Kidney tubule cell (primary cell): ENCODE measurements at regions not wholly inside any gene's neighbourhood (a gene's known extent, or its start where the extent isn't known, plus 50 kb on each side); places are given as distances from the start of the nearest gene placed in this dataset.
"Not testable (repeated sequence)": the region's sequence is repeated elsewhere in the genome, so short reads cannot be mapped to it uniquely, and the experiment has no call there.

Source experiments
- DNase-seq: peaks from one replicate; pipeline ENCODE4 v3.0.0-alpha.2; 2018; ENCODE audit warnings: low spot score

GRCh38 chr5:82603033-82603987 lies 325.2 kb upstream of the RPS23 start:
- DNase-seq: peak; percentile 42

- DNase-seq: no peak
Measured at GRCh38 chr5:82601861-82602260, 323.7 kb upstream of the RPS23 start.

- peak; percentile 72 for DNase-seq
Measured at GRCh38 chr5:82601077-82601476, 322.9 kb upstream of the RPS23 start.

- no peak for DNase-seq
Measured at GRCh38 chr5:82599692-82600091, 321.5 kb upstream of the RPS23 start.

GRCh38 chr5:82599030-82599429 lies 320.9 kb upstream of the RPS23 start:
- no peak for DNase-seq

GRCh38 chr5:82597437-82597836 lies 319.3 kb upstream of the RPS23 start:
- DNase-seq: no peak

- DNase-seq: no peak
Measured at GRCh38 chr5:82596451-82596850, 318.3 kb upstream of the RPS23 start.

GRCh38 chr5:82595113-82595512 lies 317.0 kb upstream of the RPS23 start:
- DNase-seq: no peak

- peak; percentile 25 for DNase-seq
Measured at GRCh38 chr5:82594097-82594496, 315.9 kb upstream of the RPS23 start.

GRCh38 chr5:82593481-82593880 lies 315.3 kb upstream of the RPS23 start:
- peak; percentile 14 for DNase-seq

GRCh38 chr5:82591021-82591515 lies 312.9 kb upstream of the RPS23 start:
- DNase-seq: peak; percentile 48

- DNase-seq: no peak
Measured at GRCh38 chr5:82590112-82590511, 312.0 kb upstream of the RPS23 start.

- DNase-seq: peak; percentile 8
Measured at GRCh38 chr5:82586661-82587310, 308.6 kb upstream of the RPS23 start.

GRCh38 chr5:82586181-82586580 lies 308.0 kb upstream of the RPS23 start:
- DNase-seq: no peak

GRCh38 chr5:82584631-82585030 lies 306.5 kb upstream of the RPS23 start:
- DNase-seq: no peak

- DNase-seq: not testable (repeated sequence)
Measured at GRCh38 chr5:82583331-82583730, 305.2 kb upstream of the RPS23 start.

GRCh38 chr5:82564963-82565362 lies 286.8 kb upstream of the RPS23 start:
- peak; percentile 24 for DNase-seq

GRCh38 chr5:82563745-82564144 lies 285.6 kb upstream of the RPS23 start:
- no peak for DNase-seq

- DNase-seq: no peak
Measured at GRCh38 chr5:82562696-82563240, 284.6 kb upstream of the RPS23 start.

- no peak for DNase-seq
Measured at GRCh38 chr5:82561797-82562196, 283.6 kb upstream of the RPS23 start.

- peak; percentile 30 for DNase-seq
Measured at GRCh38 chr5:82560969-82561368, 282.8 kb upstream of the RPS23 start.

GRCh38 chr5:82560561-82560960 lies 282.4 kb upstream of the RPS23 start:
- no peak for DNase-seq
